Middle frontal gyrus (tissue), 1 donor: ENCODE measurements at regions not wholly inside any gene's neighbourhood (a gene's known extent, or its start where the extent isn't known, plus 50 kb on each side); places are given as distances from the start of the nearest gene placed in this dataset.
"Not testable (repeated sequence)": the region's sequence is repeated elsewhere in the genome, so short reads cannot be mapped to it uniquely, and the experiment has no call there.

ENCODE experiments used
- DNase-seq: peaks from one replicate; pipeline ENCODE4 v3.0.0-alpha.2; 2015; ENCODE audit warnings: low spot score; ENCODE audit errors: extremely low spot score

DNA sequence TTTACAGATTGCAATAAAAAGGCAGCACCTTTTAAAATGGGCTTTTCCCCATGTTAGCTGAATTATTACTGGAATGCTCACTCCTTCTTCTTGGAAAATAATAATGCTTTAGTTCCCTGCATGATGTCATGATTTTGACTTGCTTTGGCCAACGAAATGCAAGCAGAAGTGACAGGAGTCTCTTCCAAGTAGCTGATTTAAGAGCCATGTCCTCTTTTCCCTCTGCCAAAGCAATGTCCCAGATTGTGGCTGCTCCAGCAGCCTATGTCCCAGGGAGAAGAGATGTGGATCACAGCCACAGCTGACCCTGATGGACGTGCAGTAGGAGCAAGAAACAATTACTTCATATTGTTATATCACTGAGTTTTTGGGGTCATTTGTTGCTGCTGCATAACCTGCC is 246.6 kb downstream of the HAPSTR1 start:
- no peak for DNase-seq

DNA sequence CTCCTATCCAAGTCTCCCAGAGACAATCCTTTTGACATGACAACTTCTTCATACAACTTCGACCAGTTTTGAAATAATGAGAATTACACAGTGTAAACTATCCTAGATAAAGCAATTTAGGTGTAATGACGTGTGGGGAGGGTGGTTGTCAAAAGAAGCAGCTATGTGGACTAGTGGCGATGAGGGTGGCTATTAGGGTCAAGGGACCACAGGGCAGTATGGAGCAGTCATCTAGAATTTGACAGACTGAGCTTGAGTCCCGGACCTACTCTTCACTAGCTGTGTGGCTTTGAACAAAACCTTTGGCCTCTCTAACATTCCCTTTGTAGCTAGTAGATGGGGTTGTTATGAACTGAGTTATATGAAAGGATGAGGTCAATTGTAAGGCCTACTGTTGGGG is 247.1 kb downstream of the HAPSTR1 start:
- DNase-seq = no peak

GRCh38 chr16:9340526-9341256 is 249.2 kb downstream of the HAPSTR1 start:
- peak; percentile 39 for DNase-seq

- DNase-seq = no peak
These were observed 251.8 kb downstream of the HAPSTR1 start for GRCh38 chr16:9343276-9343675.

DNA sequence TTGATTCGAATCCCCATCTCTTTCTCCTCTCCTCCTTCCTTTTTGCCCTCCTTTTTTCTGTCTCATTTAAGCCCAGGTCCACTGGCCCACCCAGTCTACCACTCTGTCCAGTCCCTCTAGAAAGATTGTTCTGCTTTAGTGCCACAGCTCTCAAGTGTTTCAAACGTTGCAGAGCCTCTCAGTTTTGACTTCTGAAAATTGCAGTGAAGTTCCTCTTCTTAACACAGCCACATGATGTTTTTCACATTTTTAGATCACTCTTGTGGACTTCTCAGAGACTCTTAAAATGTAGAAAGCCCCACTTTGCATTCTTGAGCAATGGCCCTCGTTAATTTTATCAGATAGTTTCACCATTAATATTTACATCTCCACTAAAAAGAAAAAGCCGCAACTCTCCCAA is 253.1 kb downstream of the HAPSTR1 start:
- no peak for DNase-seq

DNA sequence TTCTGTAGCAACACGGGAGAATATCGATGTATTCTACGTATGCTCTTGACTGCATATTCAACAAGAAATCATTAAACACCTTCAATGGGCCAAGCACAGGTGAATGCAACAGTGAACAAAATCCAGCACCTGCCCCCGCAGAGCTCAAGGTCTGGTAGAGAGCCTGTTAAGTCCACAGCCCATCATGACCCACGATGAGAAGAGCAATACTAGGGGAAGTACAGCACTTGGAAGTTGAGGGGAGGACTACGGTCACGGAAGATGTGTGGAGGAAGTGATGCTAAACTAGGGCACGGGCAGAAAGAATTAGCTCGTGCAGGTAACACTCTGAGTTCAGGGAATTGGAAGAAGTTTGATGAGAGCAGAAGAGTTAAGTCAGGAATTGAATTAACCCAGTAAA is 253.6 kb downstream of the HAPSTR1 start:
- no peak for DNase-seq

DNA sequence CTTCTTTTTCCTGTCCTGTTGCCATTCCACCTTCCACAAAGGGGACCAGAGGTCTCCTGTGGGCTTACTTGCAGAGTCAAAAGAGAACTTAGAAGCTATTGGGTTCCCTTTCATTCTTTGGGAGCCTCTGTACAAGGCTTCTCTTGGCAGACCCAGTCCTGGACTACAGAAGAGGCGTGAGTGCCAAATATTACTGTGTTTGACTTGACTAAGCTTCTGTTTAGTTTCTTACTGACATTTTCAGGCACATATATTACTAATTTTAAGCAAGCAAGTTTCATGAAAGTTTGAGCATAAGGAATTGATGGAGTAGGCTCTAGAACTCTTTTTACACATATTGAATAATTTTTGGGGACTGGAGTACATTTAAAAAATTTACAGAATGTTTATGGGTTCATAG is 254.4 kb downstream of the HAPSTR1 start:
- no peak for DNase-seq

DNA sequence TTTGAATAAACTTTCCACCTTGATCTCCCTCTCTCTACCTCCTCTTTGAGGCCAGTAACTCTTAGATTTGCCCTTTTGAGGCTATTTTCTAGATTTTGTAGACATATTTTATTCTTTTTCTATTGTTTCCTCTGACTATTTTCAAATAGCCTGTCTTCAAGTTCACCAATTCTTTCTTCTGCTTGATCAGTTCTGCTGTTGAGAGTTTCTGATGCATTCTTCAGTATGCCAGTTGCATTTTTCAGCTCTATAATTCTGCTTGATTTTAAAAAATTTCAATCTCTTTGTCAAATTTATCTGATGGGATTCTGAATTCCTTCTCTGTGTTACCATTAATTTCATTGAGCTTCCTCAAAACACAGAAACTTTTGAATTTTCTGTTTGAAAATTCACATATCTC is 257.5 kb downstream of the HAPSTR1 start:
- no peak for DNase-seq

- not testable (repeated sequence) for DNase-seq
These were observed 258.0 kb downstream of the HAPSTR1 start for GRCh38 chr16:9349373-9349960.

GRCh38 chr16:9350119-9350799 is 258.8 kb downstream of the HAPSTR1 start:
- not testable (repeated sequence) for DNase-seq

DNA sequence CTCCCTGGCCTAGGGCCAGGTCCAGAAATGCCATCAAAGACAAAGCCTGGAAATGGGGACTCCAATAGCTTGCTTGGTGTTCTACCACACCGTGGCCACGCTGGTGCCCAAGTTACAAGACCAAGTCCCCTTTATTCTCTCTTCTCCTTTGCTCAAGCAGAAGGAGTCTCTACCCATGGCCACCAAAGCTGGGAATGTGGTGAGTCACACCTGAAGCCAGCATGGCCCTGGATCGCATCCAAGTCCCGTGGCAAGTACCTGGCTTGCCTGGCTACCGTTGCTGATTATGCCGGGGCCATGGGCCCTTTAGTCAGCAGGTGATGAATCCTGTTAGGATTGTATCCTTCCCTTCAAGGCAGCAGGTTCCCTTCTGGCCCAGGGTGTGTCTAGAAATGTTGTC is 260.0 kb downstream of the HAPSTR1 start:
- DNase-seq = no peak

GRCh38 chr16:9351841-9352434 is 260.5 kb downstream of the HAPSTR1 start:
- DNase-seq = no peak

DNA sequence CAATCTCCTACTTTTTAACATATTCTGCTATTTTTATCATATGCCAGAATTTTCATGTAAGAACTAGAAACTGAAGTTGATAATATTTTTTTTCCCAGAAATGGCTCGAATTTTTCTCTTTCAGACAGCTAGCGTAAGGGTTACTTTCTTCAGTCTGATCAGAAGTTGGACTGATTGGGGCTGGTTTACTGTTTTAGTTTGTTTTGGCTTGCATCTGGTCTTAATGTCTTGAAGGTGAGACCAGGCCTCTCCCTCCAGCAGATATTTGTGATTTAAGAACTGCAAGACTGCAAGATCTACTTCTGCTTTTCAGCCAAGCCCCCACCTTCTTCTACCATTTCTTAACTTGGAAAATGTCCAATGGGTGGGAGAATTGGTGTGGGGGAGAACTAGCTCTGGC is 266.4 kb downstream of the HAPSTR1 start:
- DNase-seq = no peak

- DNase-seq = no peak
These were observed 268.6 kb downstream of the HAPSTR1 start for GRCh38 chr16:9360075-9360474.

DNA sequence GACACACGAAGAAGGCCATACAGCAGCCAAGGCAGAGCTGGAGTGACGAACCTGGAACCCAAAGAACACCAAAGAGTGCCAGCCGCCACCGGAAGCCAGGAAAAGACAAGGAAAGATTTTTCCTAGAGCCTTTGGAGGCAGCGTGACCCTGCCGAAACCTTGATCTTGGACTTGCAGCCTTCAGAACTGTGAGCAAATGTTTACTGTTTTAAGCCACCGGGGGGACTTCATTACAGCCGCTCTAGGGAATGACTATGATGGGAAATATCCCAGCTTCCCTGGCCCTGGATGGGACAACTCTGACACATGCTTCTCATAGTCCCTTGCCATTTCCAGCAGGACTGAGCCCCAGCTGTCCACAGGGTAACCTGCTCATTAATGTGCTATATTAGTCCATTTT is 270.6 kb downstream of the HAPSTR1 start:
- DNase-seq = no peak

DNA sequence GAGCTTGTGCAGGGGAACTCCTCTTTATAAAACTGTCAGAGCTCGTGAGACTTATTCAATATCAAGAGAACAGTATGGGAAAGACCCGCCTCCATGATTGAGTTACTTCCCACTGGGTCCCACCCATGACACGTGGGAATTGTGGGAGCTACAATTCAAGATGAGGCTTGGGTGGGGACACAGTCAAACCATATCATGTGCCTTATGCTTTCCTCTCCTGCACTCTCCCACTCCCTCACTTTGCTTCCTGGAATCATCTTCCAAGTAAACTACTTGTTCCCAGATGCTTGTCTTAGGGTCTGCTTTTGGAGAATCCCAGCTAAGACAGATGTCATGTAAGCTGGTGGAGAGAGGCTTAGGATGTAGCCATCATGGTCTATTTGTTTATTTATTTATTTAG is 271.2 kb downstream of the HAPSTR1 start:
- no peak for DNase-seq

DNA sequence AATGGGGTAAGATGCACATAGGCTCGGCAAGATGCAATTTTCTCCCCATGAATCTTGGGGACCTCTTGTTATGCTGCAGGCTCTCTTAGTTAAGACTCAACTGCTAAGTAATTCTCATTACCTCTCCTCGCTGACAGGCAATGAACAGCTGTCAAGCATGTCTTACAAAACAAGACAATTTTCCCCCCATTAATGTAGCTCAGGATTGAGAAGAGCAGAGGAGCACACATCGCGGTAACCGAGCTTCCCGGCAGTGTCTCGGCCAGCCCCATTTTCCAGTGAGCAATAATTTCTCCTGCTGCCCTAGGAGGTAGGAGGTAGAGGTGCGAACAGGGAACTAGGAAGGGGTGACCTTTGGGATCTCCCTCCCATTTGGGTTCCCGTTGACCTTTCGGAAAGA is 272.1 kb downstream of the HAPSTR1 start:
- DNase-seq = no peak

GRCh38 chr16:9364721-9365369 is 273.4 kb downstream of the HAPSTR1 start:
- DNase-seq = no peak

GRCh38 chr16:9365370-9365728 is 273.9 kb downstream of the HAPSTR1 start:
- peak; percentile 54 for DNase-seq

- DNase-seq = no peak
These were observed 274.9 kb downstream of the HAPSTR1 start for GRCh38 chr16:9366048-9366969.

DNA sequence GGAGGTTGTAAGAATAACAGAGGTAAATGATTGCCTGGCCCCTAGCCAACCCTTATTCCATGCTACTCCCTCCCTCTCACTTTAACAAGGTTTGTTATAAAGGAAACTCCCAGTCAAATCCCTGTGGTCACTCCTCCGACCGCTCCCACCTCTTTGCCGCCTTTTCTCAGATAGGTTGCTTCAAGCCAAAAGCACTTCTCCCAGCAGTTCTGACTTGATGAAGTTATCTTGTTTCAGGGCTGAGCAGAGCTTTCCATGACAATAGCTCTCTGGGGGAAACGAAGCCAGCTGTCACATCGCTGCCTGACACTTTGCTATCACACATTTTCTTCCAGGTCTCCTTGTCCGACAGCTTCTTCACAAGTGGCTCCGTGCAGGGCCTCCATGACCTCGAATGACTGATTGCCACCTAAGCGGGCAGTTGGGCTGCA is 278.6 kb downstream of the HAPSTR1 start:
- no peak for DNase-seq
